ENCODE measurements at regions not wholly inside any gene's neighbourhood (a gene's known extent, or its start where the extent isn't known, plus 50 kb on each side); places are given as distances from the start of the nearest gene placed in this dataset.

- no peak for ATAC-seq
- TF ChIP-seq PATZ1 (CRISPR knock-in tag; IDR thresholded peaks at IDR 0.05; ENCODE audit: borderline replicate concordance) (no peak), SNAI2 (CRISPR knock-in tag; IDR thresholded peaks at IDR 0.05) (no peak), ZNF70 (CRISPR knock-in tag; IDR thresholded peaks at IDR 0.05) (no peak), ZC3H10 (CRISPR knock-in tag; IDR thresholded peaks at IDR 0.05) (no peak), TCF4 (CRISPR knock-in tag; IDR thresholded peaks at IDR 0.05; ENCODE audit: borderline replicate concordance) (no peak), ZFP3 (CRISPR knock-in tag; IDR thresholded peaks at IDR 0.05) (no peak), TOX (CRISPR knock-in tag; IDR thresholded peaks at IDR 0.05; ENCODE audit: borderline replicate concordance) (no peak), TSHZ2 (CRISPR knock-in tag; IDR thresholded peaks at IDR 0.05) (no peak), RARB (CRISPR knock-in tag; IDR thresholded peaks at IDR 0.05) (no peak)
Measured at GRCh38 chr4:144592264-144592663, 53.7 kb upstream of the HHIP start.

- TF ChIP-seq CSRNP3 (CRISPR knock-in tag; IDR thresholded peaks at IDR 0.05) (no peak), BACH2 (CRISPR knock-in tag; IDR thresholded peaks at IDR 0.05; ENCODE audit: borderline replicate concordance) (no peak), PATZ1 (CRISPR knock-in tag; IDR thresholded peaks at IDR 0.05; ENCODE audit: borderline replicate concordance) (no peak), ISL1 (CRISPR knock-in tag; IDR thresholded peaks at IDR 0.05) (no peak), OSR1 (CRISPR knock-in tag; IDR thresholded peaks at IDR 0.05) (no peak), ZFP30 (CRISPR knock-in tag; IDR thresholded peaks at IDR 0.05) (no peak), ESRRG (CRISPR knock-in tag; IDR thresholded peaks at IDR 0.05) (no peak)
- ATAC-seq, result no peak
Measured at GRCh38 chr4:144594471-144594986, 51.4 kb upstream of the HHIP start.

- no peak for ATAC-seq
- TF ChIP-seq RARB (CRISPR knock-in tag; IDR thresholded peaks at IDR 0.05), result no peak
- no peak for TF ChIP-seq ARNTL (CRISPR knock-in tag; IDR thresholded peaks at IDR 0.05; ENCODE audit: borderline replicate concordance, low read depth)
- no peak for TF ChIP-seq TOX (CRISPR knock-in tag; IDR thresholded peaks at IDR 0.05; ENCODE audit: borderline replicate concordance)
- TF ChIP-seq POU6F1 (CRISPR knock-in tag; IDR thresholded peaks at IDR 0.05; ENCODE audit: borderline replicate concordance, low read depth), result no peak
Measured at GRCh38 chr4:144595681-144596080, 50.3 kb upstream of the HHIP start.
